ENCODE measurements at regions not wholly inside any gene's neighbourhood (a gene's known extent, or its start where the extent isn't known, plus 50 kb on each side); places are given as distances from the start of the nearest gene placed in this dataset.
"Not testable (repeated sequence)": the region's sequence is repeated elsewhere in the genome, so short reads cannot be mapped to it uniquely, and the experiment has no call there.

- DNase-seq (ENCODE audit: low read depth), result no peak
- TF ChIP-seq, protein P1, sequence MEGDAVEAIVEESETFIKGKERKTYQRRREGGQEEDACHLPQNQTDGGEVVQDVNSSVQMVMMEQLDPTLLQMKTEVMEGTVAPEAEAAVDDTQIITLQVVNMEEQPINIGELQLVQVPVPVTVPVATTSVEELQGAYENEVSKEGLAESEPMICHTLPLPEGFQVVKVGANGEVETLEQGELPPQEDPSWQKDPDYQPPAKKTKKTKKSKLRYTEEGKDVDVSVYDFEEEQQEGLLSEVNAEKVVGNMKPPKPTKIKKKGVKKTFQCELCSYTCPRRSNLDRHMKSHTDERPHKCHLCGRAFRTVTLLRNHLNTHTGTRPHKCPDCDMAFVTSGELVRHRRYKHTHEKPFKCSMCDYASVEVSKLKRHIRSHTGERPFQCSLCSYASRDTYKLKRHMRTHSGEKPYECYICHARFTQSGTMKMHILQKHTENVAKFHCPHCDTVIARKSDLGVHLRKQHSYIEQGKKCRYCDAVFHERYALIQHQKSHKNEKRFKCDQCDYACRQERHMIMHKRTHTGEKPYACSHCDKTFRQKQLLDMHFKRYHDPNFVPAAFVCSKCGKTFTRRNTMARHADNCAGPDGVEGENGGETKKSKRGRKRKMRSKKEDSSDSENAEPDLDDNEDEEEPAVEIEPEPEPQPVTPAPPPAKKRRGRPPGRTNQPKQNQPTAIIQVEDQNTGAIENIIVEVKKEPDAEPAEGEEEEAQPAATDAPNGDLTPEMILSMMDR (conservative IDR thresholded peaks at IDR 0.05; ENCODE audit: low read depth, low read length), result no peak
Measured at GRCh38 chr11:64428693-64429092, 69.7 kb downstream of the RPS6KA4 start.

DNA sequence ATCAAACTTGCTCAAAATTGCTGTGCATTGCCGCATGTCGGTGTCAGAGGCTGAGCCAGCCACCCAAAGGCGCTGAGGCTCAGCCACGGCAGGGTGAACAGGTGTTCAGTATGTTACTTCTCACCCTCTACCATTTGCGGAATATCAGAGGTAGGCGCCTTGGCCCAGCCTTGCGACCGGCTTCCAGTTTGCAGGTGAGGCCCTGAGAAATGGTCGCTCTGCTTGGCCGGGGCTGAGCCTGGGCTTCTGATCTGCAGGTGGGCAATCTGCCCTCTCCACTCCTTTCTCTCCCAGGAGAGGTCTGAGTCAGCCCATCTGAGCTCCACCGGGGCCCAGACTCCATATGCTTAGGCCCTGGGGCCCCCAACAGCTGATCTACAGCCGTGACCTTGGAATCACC, 71.0 kb downstream of the RPS6KA4 start:
- TF ChIP-seq, protein P1 (conservative IDR thresholded peaks at IDR 0.05; ENCODE audit: low read depth, low read length), result no peak
- H3K4me3 ChIP-seq (ENCODE audit: low read depth, low read length), result no peak overlapping the region
- no peak for DNase-seq (ENCODE audit: low read depth)

More at GRCh38 chr11:64428693-64429092, 69.7 kb downstream of the RPS6KA4 start:
- no peak overlapping the region for H3K4me3 ChIP-seq (ENCODE audit: low read depth, low read length)

DNA sequence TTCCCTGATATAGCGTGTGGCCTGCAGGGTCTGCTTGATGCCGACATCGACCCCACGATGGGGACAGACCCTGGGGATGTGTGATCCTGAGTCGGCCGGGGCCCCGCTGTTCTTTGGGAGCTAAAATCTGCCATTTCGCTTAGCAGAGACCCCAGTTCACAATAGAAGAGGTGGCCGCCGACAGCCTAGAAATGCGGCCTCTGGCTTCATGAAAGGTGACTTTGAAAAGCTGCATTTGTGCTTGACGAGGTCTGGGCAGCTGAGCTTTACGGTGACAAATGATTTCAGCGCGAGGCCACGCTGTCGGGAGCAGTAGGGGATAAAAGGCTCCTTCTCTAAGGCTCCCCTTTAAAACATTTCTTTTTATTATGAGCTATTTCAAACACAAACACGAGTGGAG, 71.7 kb downstream of the RPS6KA4 start:
- no peak overlapping the region for H3K4me3 ChIP-seq (ENCODE audit: low read depth, low read length)
- DNase-seq (ENCODE audit: low read depth), result no peak
- TF ChIP-seq, protein P1 (conservative IDR thresholded peaks at IDR 0.05; ENCODE audit: low read depth, low read length), result no peak

DNA sequence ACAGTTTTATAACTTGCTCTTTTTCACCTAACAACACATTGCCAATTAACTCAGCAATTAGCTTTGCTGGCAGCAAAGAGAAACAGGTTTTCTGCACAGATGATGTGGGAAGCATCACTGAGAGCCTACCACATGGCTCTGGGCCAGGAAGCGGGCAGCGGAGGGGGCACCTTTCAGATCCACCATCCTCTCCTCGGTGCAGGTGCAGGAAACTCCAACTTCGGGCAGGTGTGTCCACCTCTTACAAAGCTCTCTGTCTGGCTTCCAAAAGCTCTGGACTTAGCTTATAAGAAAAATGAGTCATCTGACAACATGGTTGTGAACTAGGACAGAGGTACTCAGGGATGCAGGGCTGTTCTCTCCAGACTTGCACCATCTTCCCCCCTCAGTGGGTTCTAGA, 77.0 kb downstream of the RPS6KA4 start:
- no peak overlapping the region for H3K4me3 ChIP-seq (ENCODE audit: low read depth, low read length)
- TF ChIP-seq, protein P1 (conservative IDR thresholded peaks at IDR 0.05; ENCODE audit: low read depth, low read length), result no peak
- no peak for DNase-seq (ENCODE audit: low read depth)

DNA sequence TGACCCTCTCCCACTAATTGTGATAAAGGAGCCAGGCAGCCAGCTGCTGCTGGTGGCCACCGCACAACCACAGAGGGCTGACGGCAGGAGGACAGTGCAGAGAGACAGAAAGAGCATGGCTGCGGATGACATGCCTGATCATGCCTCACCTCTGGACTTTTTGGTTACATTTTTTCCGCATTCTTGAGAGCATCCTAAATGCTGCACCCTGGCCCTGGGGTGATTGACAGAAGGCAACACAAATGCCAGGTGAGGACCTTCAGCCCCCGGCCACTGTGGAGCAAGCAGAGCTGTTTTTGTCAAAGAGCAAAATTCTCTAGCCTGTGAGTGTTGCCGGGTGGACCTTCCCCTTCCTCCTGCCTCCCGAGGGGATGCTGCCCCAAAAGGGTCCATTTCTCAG, 78.5 kb downstream of the RPS6KA4 start:
- TF ChIP-seq, protein P1 (conservative IDR thresholded peaks at IDR 0.05; ENCODE audit: low read depth, low read length), result no peak
- H3K4me3 ChIP-seq (ENCODE audit: low read depth, low read length), result no peak overlapping the region
- DNase-seq (ENCODE audit: low read depth), result no peak

GRCh38 chr11:64438986-64439771, 80.2 kb downstream of the RPS6KA4 start:
- TF ChIP-seq, protein P1 (conservative IDR thresholded peaks at IDR 0.05; ENCODE audit: low read depth, low read length), result no peak
- H3K4me3 ChIP-seq (ENCODE audit: low read depth, low read length), result no peak overlapping the region
- DNase-seq (ENCODE audit: low read depth), result no peak

- H3K4me3 ChIP-seq (ENCODE audit: low read depth, low read length); DNase-seq (ENCODE audit: low read depth): not testable (repeated sequence)
Measured at GRCh38 chr11:64439772-64440491, 81.0 kb downstream of the RPS6KA4 start.

All from epithelial cell of proximal tubule (primary cell).